Cardiac septum (tissue), 1 donor: ENCODE measurements at regions not wholly inside any gene's neighbourhood (a gene's known extent, or its start where the extent isn't known, plus 50 kb on each side); places are given as distances from the start of the nearest gene placed in this dataset.

Experiments
- DNase-seq: peaks from one replicate; pipeline ENCODE4 v3.0.0-alpha.2; 2020; ENCODE audit warnings: low spot score
- intact Hi-C: fragments of 100-400 bp; cut with DNase I; formaldehyde crosslinking; loops from one replicate; pipeline ENCODE4 v1.14.0; 2022
- donor health status: DM: no; HTN: no; CAD: no.

GRCh38 chr17:72413077-72414031, 292.5 kb downstream of the SOX9 start:
- DNase-seq: no peak
- intact Hi-C loops: no loop called here

GRCh38 chr17:72414032-72414396, 293.2 kb downstream of the SOX9 start:
- no peak for DNase-seq
- intact Hi-C loops: no loop called here

- intact Hi-C loops: no loop called here
- no peak for DNase-seq
Observed at GRCh38 chr17:72414967-72415853, 294.4 kb downstream of the SOX9 start.

GRCh38 chr17:72416054-72416675, 295.3 kb downstream of the SOX9 start:
- intact Hi-C loops: no loop called here
- no peak for DNase-seq

GRCh38 chr17:72416905-72417304, 296.1 kb downstream of the SOX9 start:
- DNase-seq: no peak
- intact Hi-C loops: no loop called here

- DNase-seq: no peak
- intact Hi-C loops: no loop called here
Observed at GRCh38 chr17:72417627-72418026, 296.8 kb downstream of the SOX9 start.

- DNase-seq: no peak
- intact Hi-C loops: no loop called here
Observed at GRCh38 chr17:72419866-72420774, 299.3 kb downstream of the SOX9 start.

GRCh38 chr17:72420775-72421127, 299.9 kb downstream of the SOX9 start:
- no peak for DNase-seq
- intact Hi-C loops: no loop called here

GRCh38 chr17:72421128-72422092, 300.6 kb downstream of the SOX9 start:
- intact Hi-C loops: no loop called here
- DNase-seq: no peak

GRCh38 chr17:72422204-72422504, 301.3 kb downstream of the SOX9 start:
- no peak for DNase-seq
- intact Hi-C loops: no loop called here

- intact Hi-C loops: no loop called here
- DNase-seq: no peak
Observed at GRCh38 chr17:72422505-72423285, 301.9 kb downstream of the SOX9 start.

- intact Hi-C loops: no loop called here
- DNase-seq: no peak
Observed at GRCh38 chr17:72423286-72423589, 302.4 kb downstream of the SOX9 start.

GRCh38 chr17:72423718-72424117, 302.9 kb downstream of the SOX9 start:
- intact Hi-C loops: no loop called here
- no peak for DNase-seq

- intact Hi-C loops: no loop called here
- DNase-seq: no peak
Observed at GRCh38 chr17:72424505-72425117, 303.8 kb downstream of the SOX9 start.

GRCh38 chr17:72425133-72425793, 304.4 kb downstream of the SOX9 start:
- intact Hi-C loops: no loop called here
- DNase-seq: no peak

- intact Hi-C loops: no loop called here
- no peak for DNase-seq
Observed at GRCh38 chr17:72425794-72426168, 305.0 kb downstream of the SOX9 start.

- intact Hi-C loops: no loop called here
- no peak for DNase-seq
Observed at GRCh38 chr17:72426321-72426720, 305.5 kb downstream of the SOX9 start.
